SK-MEL-5 (cell line): ENCODE measurements at regions not wholly inside any gene's neighbourhood (a gene's known extent, or its start where the extent isn't known, plus 50 kb on each side); places are given as distances from the start of the nearest gene placed in this dataset.
"Not testable (repeated sequence)": the region's sequence is repeated elsewhere in the genome, so short reads cannot be mapped to it uniquely, and the experiment has no call there.

Experiments used
- DNase-seq: peaks from one replicate; pipeline ENCODE4 v3.0.0-alpha.2; 2016; ENCODE audit warnings: low read depth, low spot score
- in situ Hi-C: cut with HindIII; loops from 2 replicates; pipeline ENCODE4 v1.10.0; 2016; ENCODE audit warnings: low sequenced_read_pairs, high pct_unique_total_duplicates, low pct_unique_long_range_greater_than_20kb

- DNase-seq, in situ Hi-C loops: not testable (repeated sequence)
These were observed 126.6 kb downstream of the METRNL start for GRCh38 chr17:83206036-83206394.

GRCh38 chr17:83206819-83207588 is 127.6 kb downstream of the METRNL start:
- not testable (repeated sequence) for DNase-seq

GRCh38 chr17:83247001-83247400 is 167.6 kb downstream of the METRNL start:
- DNase-seq = peak; percentile 58
- in situ Hi-C loops = not testable (repeated sequence)

More at GRCh38 chr17:83206819-83207588, 127.6 kb downstream of the METRNL start:
- in situ Hi-C loops = not testable (repeated sequence)
